Thymus (tissue), 11 donors: ENCODE measurements at regions not wholly inside any gene's neighbourhood (a gene's known extent, or its start where the extent isn't known, plus 50 kb on each side); places are given as distances from the start of the nearest gene placed in this dataset.

Source experiments
- DNase-seq, 9 donors: peaks; one replicate each; pipeline ENCODE4 v3.0.0-alpha.2; 2013; ENCODE audit warnings: low spot score in 9 of 9, low read depth in 6 of 9, missing footprints in 1 of 9
- H3K27ac ChIP-seq, 2 donors: one replicate each; pipeline ENCODE4 v1.5.1; 2013; ENCODE audit warnings: control low read depth in 1 of 2, low read depth in 1 of 2, low read length in 1 of 2, mild to moderate bottlenecking in 1 of 2, moderate library complexity in 1 of 2
- H3K27me3 ChIP-seq, 2 donors: one replicate each; pipeline ENCODE4 v1.5.1; 2013; ENCODE audit warnings: low read length in 1 of 2; ENCODE audit not compliant: control insufficient read depth in 2 of 2, insufficient read depth in 1 of 2
- H3K36me3 ChIP-seq, 2 donors: one replicate each; pipeline ENCODE4 v1.5.1; 2013; ENCODE audit warnings: low read length in 1 of 2, mild to moderate bottlenecking in 1 of 2, moderate library complexity in 1 of 2; ENCODE audit not compliant: control insufficient read depth in 2 of 2, insufficient read depth in 2 of 2
- H3K4me1 ChIP-seq, 2 donors: one replicate each; pipeline ENCODE4 v1.5.1; 2013; ENCODE audit warnings: low read length in 2 of 2; ENCODE audit not compliant: control insufficient read depth in 2 of 2, insufficient read depth in 2 of 2
- H3K4me3 ChIP-seq, 2 donors: one replicate each; pipeline ENCODE4 v1.5.1; 2013; ENCODE audit warnings: low read length in 2 of 2, control low read depth in 1 of 2, mild to moderate bottlenecking in 1 of 2
- H3K9me3 ChIP-seq, 2 donors: one replicate each; pipeline ENCODE4 v1.5.1; 2013; ENCODE audit warnings: low read length in 1 of 2, mild to moderate bottlenecking in 1 of 2; ENCODE audit not compliant: control insufficient read depth in 2 of 2, insufficient read depth in 1 of 2
- WGBS: extraction: QIAGEN DNeasy Blood & Tissue Kit; methylation state at CpG from one replicate; pipeline ENCODE4 v1.1.7; 2013; 5-methylcytosine and 5-hydroxymethylcytosine counted together
- donor health status: healthy.

DNA sequence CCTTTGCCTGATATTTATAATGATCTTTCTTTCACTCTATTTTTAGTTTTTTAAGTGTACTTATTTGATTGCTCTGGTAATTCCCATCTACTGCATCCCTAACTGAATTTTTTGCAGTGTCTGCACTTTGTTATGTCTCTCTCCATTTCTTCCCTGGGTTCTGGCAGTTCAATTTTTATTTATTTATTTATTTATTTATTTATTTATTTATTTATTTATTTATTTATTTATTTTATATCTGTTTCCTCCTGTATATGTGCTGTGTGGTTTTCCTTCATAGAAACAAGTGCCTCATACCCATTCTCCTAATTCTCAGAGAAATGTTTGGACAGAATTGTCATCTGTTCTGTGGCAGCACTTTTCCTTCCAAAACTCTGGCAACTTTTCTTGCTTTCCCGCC is 2370.8 kb upstream of the WWC1 start:
- Histone ChIP-seq H3K27me3 (no peaks in the 10 kb centered on the region), H3K9me3 (no peaks in the 10 kb centered on the region), H3K27ac (no peak overlapping the region), H3K36me3 (no peaks in the 10 kb centered on the region), H3K4me3 (no peak overlapping the region), H3K4me1 (no peaks in the 10 kb centered on the region)
- no peak for DNase-seq
- WGBS = 93% methylated on average over 1 of the region's 1 CpG

DNA sequence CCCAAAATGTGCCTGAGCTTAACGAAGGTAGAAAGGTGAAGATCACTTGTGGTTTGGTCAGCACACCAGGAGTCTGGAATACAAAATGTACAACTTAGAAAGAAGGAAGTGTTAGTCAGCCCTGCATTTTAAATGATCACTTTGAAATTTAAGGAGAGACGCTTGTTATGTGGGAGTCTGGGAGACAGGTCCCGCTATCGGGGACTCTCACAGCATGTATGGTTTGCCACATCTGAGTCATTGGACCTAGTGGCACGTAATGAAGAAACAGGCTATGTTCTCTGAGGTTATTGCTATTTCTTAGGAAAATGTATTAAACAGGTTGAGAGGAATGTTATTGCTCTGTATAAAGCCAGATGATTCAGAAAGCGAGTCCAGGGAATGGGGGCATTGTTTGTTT is 2362.5 kb upstream of the WWC1 start:
- no peaks in the 10 kb centered on the region for H3K9me3 ChIP-seq
- WGBS = 89% methylated on average over 6 of the region's 6 CpGs
- no peak overlapping the region for H3K27ac ChIP-seq
- H3K4me3 ChIP-seq = no peak overlapping the region
- no peak for DNase-seq
- H3K36me3 ChIP-seq = no peaks in the 10 kb centered on the region
- no peaks in the 10 kb centered on the region for H3K4me1 ChIP-seq
- H3K27me3 ChIP-seq = no peaks in the 10 kb centered on the region

GRCh38 chr5:165940541-165940940 is 2350.9 kb upstream of the WWC1 start:
- no peak for DNase-seq
- H3K4me3 ChIP-seq = no peak overlapping the region
- no peak overlapping the region for H3K27ac ChIP-seq
- no peaks in the 10 kb centered on the region for H3K36me3 ChIP-seq
- H3K4me1 ChIP-seq = no peaks in the 10 kb centered on the region
- no peaks in the 10 kb centered on the region for H3K9me3 ChIP-seq
- WGBS = 86% methylated on average over 4 of the region's 4 CpGs
- H3K27me3 ChIP-seq = no peaks in the 10 kb centered on the region

GRCh38 chr5:165956854-165957253 is 2334.6 kb upstream of the WWC1 start:
- Histone ChIP-seq H3K27ac (no peak overlapping the region), H3K4me3 (no peak overlapping the region), H3K9me3 (no peaks in the 10 kb centered on the region), H3K4me1 (no peaks in the 10 kb centered on the region), H3K36me3 (no peaks in the 10 kb centered on the region), H3K27me3 (no peaks in the 10 kb centered on the region)
- WGBS = 81% methylated on average over 2 of the region's 2 CpGs
- DNase-seq = no peak

DNA sequence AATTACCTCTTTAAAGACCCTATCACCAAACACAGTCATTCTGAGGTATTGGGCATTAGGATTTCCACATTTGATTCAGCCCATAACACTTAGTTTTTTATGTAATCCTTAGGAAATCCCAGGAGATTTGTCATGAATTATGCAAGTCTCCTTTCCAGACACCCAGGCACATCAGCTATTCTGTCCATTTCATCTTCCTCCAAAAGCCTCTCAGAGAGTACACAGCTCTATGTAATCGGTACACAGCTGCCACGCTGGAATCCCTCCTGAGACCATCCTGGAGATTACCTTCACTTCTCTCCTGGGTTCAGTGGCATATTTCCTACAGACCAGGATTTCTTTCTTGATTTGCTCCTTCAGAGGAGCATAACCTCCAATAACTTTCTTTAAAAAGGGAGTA is 2309.8 kb upstream of the WWC1 start:
- Histone ChIP-seq H3K27ac (no peak overlapping the region), H3K27me3 (no peaks in the 10 kb centered on the region), H3K4me3 (no peak overlapping the region), H3K36me3 (no peaks in the 10 kb centered on the region), H3K4me1 (no peaks in the 10 kb centered on the region), H3K9me3 (no peaks in the 10 kb centered on the region)
- 94% methylated on average over 2 of the region's 2 CpGs for WGBS
- no peak for DNase-seq

GRCh38 chr5:165996201-165996875 is 2295.1 kb upstream of the WWC1 start:
- Histone ChIP-seq H3K36me3 (no peaks in the 10 kb centered on the region), H3K9me3 (no peaks in the 10 kb centered on the region), H3K27me3 (no peaks in the 10 kb centered on the region), H3K4me3 (no peak overlapping the region), H3K4me1 (no peaks in the 10 kb centered on the region), H3K27ac (no peak overlapping the region)
- DNase-seq = no peak
- WGBS = 83% methylated on average over 13 of the region's 13 CpGs

- WGBS = 80% methylated on average over 5 of the region's 5 CpGs
- no peaks in the 10 kb centered on the region for H3K4me1 ChIP-seq
- H3K36me3 ChIP-seq = no peaks in the 10 kb centered on the region
- no peak for DNase-seq
- no peaks in the 10 kb centered on the region for H3K27me3 ChIP-seq
- no peak overlapping the region for H3K4me3 ChIP-seq
- H3K27ac ChIP-seq = no peak overlapping the region
- no peaks in the 10 kb centered on the region for H3K9me3 ChIP-seq
Measured at GRCh38 chr5:165999693-166000320, 2291.6 kb upstream of the WWC1 start.

DNA sequence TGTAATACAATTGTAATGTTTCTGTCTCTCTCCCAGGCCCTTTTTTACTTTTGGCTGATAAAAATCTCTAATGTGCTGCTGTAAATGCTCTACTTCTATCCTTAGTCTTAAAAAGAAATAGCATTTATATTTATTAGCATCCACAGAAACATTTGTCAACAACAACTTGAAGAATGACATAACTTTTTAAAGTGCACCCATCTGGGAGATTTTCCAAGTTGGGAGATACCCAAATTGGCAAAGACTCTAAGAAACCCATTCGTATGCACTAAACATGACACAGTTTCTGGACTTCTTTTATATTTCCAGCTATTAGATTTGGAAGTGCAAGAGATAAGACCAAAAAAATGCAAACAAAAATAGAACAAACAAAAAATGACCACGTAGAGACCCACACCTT is 2287.4 kb upstream of the WWC1 start:
- WGBS = 87% methylated on average over 2 of the region's 2 CpGs
- H3K9me3 ChIP-seq = no peaks in the 10 kb centered on the region
- DNase-seq = no peak
- H3K4me3 ChIP-seq = no peak overlapping the region
- no peaks in the 10 kb centered on the region for H3K27me3 ChIP-seq
- no peaks in the 10 kb centered on the region for H3K4me1 ChIP-seq
- no peaks in the 10 kb centered on the region for H3K36me3 ChIP-seq
- no peak overlapping the region for H3K27ac ChIP-seq

DNA sequence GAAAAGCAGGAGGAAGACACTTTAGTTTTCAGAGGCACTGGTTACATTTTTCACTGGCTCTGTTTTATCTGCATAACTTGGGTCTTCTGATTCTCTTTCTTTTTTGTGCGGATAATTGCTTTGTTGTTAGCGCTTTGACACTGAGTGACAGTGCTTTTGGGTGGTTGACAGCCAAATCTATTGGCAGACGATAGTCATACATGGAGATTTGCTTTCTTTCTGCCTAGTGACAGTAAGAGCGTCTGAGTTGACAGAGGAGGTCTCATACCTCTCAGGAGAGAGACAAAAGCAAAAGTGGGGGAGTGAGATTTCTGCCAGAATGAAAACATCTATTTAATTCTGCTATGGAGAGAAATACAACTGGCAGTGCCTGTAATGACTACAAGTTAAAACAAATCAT is 2278.0 kb upstream of the WWC1 start:
- no peaks in the 10 kb centered on the region for H3K9me3 ChIP-seq
- WGBS = 87% methylated on average over 4 of the region's 4 CpGs
- no peak for DNase-seq
- no peaks in the 10 kb centered on the region for H3K36me3 ChIP-seq
- H3K4me1 ChIP-seq = no peaks in the 10 kb centered on the region
- H3K4me3 ChIP-seq = no peak overlapping the region
- no peaks in the 10 kb centered on the region for H3K27me3 ChIP-seq
- no peak overlapping the region for H3K27ac ChIP-seq
